ENCODE measurements at regions not wholly inside any gene's neighbourhood (a gene's known extent, or its start where the extent isn't known, plus 50 kb on each side); places are given as distances from the start of the nearest gene placed in this dataset.
A peak's percentile ranks its signal among the peaks of the same experiment; 100 is the strongest.

DNA sequence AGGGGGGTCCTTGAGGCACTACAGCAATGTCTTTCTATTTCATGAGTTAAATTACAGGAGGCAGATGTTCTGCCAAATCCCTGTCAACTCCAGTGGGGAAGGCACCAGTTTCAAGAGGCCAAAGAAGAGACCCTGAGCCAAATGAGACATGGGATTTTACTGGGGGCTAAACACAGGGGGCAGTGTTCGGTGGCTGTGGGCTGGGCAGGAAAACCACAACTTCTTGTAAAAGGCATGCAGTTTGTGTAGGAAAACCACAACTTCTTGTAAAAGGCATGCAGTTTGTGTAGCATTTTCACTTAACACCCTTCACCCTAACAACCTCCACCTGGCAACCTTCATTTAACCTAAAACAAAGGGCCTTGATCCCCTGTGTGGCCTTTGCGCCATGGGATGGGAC lies 61.0 kb downstream of the POLR2M start:
- H3K36me3 ChIP-seq (ENCODE audit: control insufficient read depth, insufficient read depth, low read length), result no peaks in the 10 kb centered on the region
- DNase-seq (ENCODE audit: low read depth), result no peak
- no peaks in the 10 kb centered on the region for H3K27me3 ChIP-seq (ENCODE audit: control insufficient read depth, insufficient read depth, low read length)
- H3K4me3 ChIP-seq (ENCODE audit: low read depth, low read length), result no peak overlapping the region
- TF ChIP-seq, protein P1, sequence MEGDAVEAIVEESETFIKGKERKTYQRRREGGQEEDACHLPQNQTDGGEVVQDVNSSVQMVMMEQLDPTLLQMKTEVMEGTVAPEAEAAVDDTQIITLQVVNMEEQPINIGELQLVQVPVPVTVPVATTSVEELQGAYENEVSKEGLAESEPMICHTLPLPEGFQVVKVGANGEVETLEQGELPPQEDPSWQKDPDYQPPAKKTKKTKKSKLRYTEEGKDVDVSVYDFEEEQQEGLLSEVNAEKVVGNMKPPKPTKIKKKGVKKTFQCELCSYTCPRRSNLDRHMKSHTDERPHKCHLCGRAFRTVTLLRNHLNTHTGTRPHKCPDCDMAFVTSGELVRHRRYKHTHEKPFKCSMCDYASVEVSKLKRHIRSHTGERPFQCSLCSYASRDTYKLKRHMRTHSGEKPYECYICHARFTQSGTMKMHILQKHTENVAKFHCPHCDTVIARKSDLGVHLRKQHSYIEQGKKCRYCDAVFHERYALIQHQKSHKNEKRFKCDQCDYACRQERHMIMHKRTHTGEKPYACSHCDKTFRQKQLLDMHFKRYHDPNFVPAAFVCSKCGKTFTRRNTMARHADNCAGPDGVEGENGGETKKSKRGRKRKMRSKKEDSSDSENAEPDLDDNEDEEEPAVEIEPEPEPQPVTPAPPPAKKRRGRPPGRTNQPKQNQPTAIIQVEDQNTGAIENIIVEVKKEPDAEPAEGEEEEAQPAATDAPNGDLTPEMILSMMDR (IDR thresholded peaks at IDR 0.05; ENCODE audit: insufficient read depth, low read length, poor library complexity, severe bottlenecking), result no peak

DNA sequence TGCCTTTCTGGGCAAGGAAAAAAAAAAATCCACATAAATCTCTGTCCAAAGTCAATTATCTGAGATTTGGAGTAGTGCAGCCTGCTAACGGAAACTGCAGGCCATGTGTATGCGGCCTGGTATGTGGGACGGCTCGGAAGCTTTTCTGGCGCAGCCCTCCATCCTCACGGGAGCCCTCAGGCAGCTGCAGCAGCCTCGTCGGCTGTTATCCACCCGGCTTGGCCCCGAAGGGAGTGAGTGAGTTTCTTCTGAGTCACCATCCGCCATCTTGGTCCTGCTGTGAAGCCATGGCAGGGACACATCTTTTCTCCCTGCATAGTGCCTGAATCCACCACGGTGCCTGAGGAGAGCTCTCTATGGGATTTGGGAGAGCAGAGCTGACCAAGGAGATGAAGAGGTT lies 62.8 kb downstream of the POLR2M start:
- TF ChIP-seq, protein P1 (IDR thresholded peaks at IDR 0.05; ENCODE audit: insufficient read depth, low read length, poor library complexity, severe bottlenecking), result no peak
- Histone ChIP-seq H3K4me3 (ENCODE audit: low read depth, low read length) (no peak overlapping the region), H3K27me3 (ENCODE audit: control insufficient read depth, insufficient read depth, low read length) (no peaks in the 10 kb centered on the region), H3K36me3 (ENCODE audit: control insufficient read depth, insufficient read depth, low read length) (no peaks in the 10 kb centered on the region)
- DNase-seq (ENCODE audit: low read depth), result no peak

DNA sequence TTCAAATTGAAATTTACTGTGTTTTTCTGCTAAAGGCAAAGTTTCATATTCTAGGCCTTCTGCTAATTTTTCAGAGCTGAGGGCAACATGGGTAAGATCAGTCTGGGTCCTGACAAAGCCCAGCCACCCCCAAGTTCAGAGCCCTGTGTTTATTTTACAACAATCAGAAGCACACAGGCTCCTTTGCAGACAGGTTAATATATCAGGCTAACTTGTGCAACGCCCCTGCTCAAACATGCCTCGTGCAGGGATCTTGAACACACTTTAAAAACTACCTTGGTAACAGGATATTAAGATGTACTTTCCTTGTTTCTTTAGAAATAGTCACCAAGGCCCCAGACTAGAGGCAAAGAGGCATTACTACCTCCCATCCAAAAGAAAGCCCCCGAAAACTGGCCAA lies 64.0 kb downstream of the POLR2M start:
- Histone ChIP-seq H3K4me3 (ENCODE audit: low read depth, low read length) (no peak overlapping the region), H3K27me3 (ENCODE audit: control insufficient read depth, insufficient read depth, low read length) (no peaks in the 10 kb centered on the region), H3K36me3 (ENCODE audit: control insufficient read depth, insufficient read depth, low read length) (no peaks in the 10 kb centered on the region)
- TF ChIP-seq, protein P1 (IDR thresholded peaks at IDR 0.05; ENCODE audit: insufficient read depth, low read length, poor library complexity, severe bottlenecking), result no peak
- DNase-seq (ENCODE audit: low read depth), result no peak

DNA sequence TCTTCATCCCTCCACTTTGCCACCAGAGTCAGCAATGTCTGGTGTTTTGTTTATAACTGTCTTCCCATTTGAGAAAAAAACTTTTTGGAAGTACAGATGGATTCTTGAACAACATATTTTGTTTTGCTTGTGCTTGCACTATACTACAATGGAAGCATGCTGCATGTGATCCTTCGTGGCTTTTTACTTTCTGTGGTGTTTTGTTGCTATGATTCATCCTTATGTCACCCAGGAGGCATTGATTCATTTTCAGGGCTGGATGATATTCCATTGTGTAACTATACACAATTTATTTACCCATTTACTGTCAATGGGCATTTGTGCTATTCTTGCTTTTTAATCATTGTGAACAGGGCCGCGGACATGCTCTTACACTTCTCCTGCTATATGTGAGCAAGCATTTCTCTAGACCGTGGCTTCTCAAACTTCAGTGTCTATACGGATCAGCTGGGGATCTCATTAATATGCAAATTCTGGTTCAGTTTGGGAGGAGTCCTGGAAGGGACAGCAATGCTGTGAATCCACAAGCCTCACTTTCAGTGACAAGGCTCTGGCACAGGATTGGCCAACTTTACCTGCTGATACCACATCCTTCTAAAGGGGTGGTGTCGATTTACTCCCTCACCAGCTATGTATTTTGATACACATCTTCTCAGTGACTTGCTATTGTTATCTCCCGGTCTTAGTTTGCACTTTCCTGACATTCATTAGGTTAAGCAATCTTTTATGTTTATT lies 65.9 kb downstream of the POLR2M start:
- peak; percentile 1 for DNase-seq (ENCODE audit: low read depth)
- TF ChIP-seq, protein P1 (IDR thresholded peaks at IDR 0.05; ENCODE audit: insufficient read depth, low read length, poor library complexity, severe bottlenecking), result no peak
- Histone ChIP-seq H3K27me3 (ENCODE audit: control insufficient read depth, insufficient read depth, low read length) (no peaks in the 10 kb centered on the region), H3K36me3 (ENCODE audit: control insufficient read depth, insufficient read depth, low read length) (no peaks in the 10 kb centered on the region), H3K4me3 (ENCODE audit: low read depth, low read length) (no peak overlapping the region)

DNA sequence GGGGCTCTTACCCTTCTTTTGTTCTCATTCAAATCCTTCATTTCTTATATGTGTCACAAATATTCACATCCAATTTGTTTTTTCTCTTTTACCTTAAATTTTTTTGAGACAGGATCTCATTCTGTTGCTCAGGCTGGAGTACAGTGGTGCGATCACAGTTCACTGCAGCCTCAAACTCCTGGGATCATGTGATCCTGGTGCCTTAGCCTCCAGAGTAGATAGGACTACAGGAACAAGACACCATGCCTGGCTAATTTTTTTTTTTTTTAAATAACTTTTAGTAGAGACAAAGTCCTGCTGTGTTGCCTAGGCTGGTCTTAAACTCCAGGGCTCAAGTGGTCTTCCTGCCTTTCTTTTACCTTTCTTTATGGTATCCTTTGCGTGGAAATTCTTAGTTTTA lies 66.5 kb downstream of the POLR2M start:
- no peak for DNase-seq (ENCODE audit: low read depth)
- H3K36me3 ChIP-seq (ENCODE audit: control insufficient read depth, insufficient read depth, low read length), result no peaks in the 10 kb centered on the region
- no peak overlapping the region for H3K4me3 ChIP-seq (ENCODE audit: low read depth, low read length)
- TF ChIP-seq, protein P1 (IDR thresholded peaks at IDR 0.05; ENCODE audit: insufficient read depth, low read length, poor library complexity, severe bottlenecking), result no peak
- H3K27me3 ChIP-seq (ENCODE audit: control insufficient read depth, insufficient read depth, low read length), result no peaks in the 10 kb centered on the region

DNA sequence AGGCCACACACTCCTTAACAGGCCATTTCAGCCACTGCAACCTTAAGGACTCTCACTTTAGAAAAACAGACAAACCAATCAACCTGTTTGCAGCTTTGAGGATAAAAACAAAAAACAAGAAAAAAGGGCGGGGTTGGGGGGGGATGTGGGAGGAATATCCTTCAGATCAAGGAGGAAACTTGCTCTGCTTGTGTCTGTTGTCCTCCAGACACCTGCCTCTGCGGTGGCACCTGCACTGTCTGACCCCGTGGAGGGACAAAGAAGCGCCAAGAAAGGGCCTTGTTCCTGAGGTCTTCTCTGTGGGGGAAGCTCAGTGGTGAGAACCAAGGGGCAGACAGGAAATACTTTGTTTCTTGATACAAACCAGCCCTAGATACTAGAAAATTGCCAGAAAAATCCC lies 70.5 kb downstream of the POLR2M start:
- TF ChIP-seq, protein P1 (IDR thresholded peaks at IDR 0.05; ENCODE audit: insufficient read depth, low read length, poor library complexity, severe bottlenecking), result no peak
- Histone ChIP-seq H3K4me3 (ENCODE audit: low read depth, low read length) (no peak overlapping the region), H3K27me3 (ENCODE audit: control insufficient read depth, insufficient read depth, low read length) (no peaks in the 10 kb centered on the region), H3K36me3 (ENCODE audit: control insufficient read depth, insufficient read depth, low read length) (no peaks in the 10 kb centered on the region)
- DNase-seq (ENCODE audit: low read depth), result no peak
